Activated CD4-positive, alpha-beta T cell treated with anti-CD3 and anti-CD28 coated beads, Interleukin-2, amount 50 U/mL, for 24 hours (primary cell): ENCODE measurements at regions not wholly inside any gene's neighbourhood (a gene's known extent, or its start where the extent isn't known, plus 50 kb on each side); places are given as distances from the start of the nearest gene placed in this dataset.
A peak's percentile ranks its signal among the peaks of the same experiment; 100 is the strongest.
"Not testable (repeated sequence)": the region's sequence is repeated elsewhere in the genome, so short reads cannot be mapped to it uniquely, and the experiment has no call there.

Source experiments
- DNase-seq, 2 donors: peaks; one replicate each; pipeline ENCODE4 v3.0.0-alpha.2; 2020; ENCODE audit warnings: low read depth in 1 of 2, low spot score in 1 of 2

GRCh38 chr17:51387582-51387981, 127.2 kb downstream of the UTP18 start:
- no peak for DNase-seq

- no peak for DNase-seq
Observed at GRCh38 chr17:51387986-51388385, 127.6 kb downstream of the UTP18 start.

GRCh38 chr17:51389875-51390274, 129.5 kb downstream of the UTP18 start:
- DNase-seq = no peak

GRCh38 chr17:51391982-51392654, 131.8 kb downstream of the UTP18 start:
- no peak for DNase-seq

GRCh38 chr17:51395621-51396020, 135.3 kb downstream of the UTP18 start:
- no peak for DNase-seq

GRCh38 chr17:51397361-51398127, 137.2 kb downstream of the UTP18 start:
- DNase-seq = no peak

- no peak for DNase-seq
Observed at GRCh38 chr17:51398128-51398525, 137.8 kb downstream of the UTP18 start.

GRCh38 chr17:51398687-51399086, 138.3 kb downstream of the UTP18 start:
- DNase-seq = no peak

- DNase-seq = no peak
Observed at GRCh38 chr17:51401279-51401678, 140.9 kb downstream of the UTP18 start.

GRCh38 chr17:51402899-51403298, 142.6 kb downstream of the UTP18 start:
- no peak for DNase-seq

- no peak for DNase-seq
Observed at GRCh38 chr17:51407576-51407975, 147.2 kb downstream of the UTP18 start.

- no peak for DNase-seq
Observed at GRCh38 chr17:51419476-51419875, 159.1 kb downstream of the UTP18 start.

- DNase-seq = no peak
Observed at GRCh38 chr17:51421525-51421924, 161.2 kb downstream of the UTP18 start.

- no peak for DNase-seq
Observed at GRCh38 chr17:51422634-51423033, 162.3 kb downstream of the UTP18 start.

GRCh38 chr17:51423421-51424160, 163.2 kb downstream of the UTP18 start:
- no peak for DNase-seq

GRCh38 chr17:51425773-51426172, 165.4 kb downstream of the UTP18 start:
- no peak for DNase-seq

GRCh38 chr17:51427323-51427811, 167.0 kb downstream of the UTP18 start:
- DNase-seq = no peak

- peak in 1 of 2 donors; percentile 42 for DNase-seq
Observed at GRCh38 chr17:51427856-51428255, 167.5 kb downstream of the UTP18 start.

- DNase-seq = no peak
Observed at GRCh38 chr17:51428668-51429495, 168.5 kb downstream of the UTP18 start.

- not testable (repeated sequence) for DNase-seq
Observed at GRCh38 chr17:51429938-51430337, 169.6 kb downstream of the UTP18 start.

GRCh38 chr17:51430591-51430990, 170.2 kb downstream of the UTP18 start:
- no peak for DNase-seq
